H1 (cell line): ENCODE measurements at regions not wholly inside any gene's neighbourhood (a gene's known extent, or its start where the extent isn't known, plus 50 kb on each side); places are given as distances from the start of the nearest gene placed in this dataset.

Source experiments
- CEBPB ChIP-seq: IDR thresholded peaks from 2 replicates; pipeline ENCODE4 v1.6.1; 2012; ENCODE audit warnings: low read depth, low read length
- CHD1 ChIP-seq: IDR thresholded peaks from 2 replicates; pipeline ENCODE4 v1.6.1; 2012; ENCODE audit warnings: low read depth, low read length, improper control_type of control experiment
- EZH2 ChIP-seq: fragments of 200-600 bp; sonication (generic); IDR thresholded peaks from 2 replicates; pipeline ENCODE4 v1.7.1; 2012; ENCODE audit warnings: low read depth, mild to moderate bottlenecking, moderate library complexity, low read length, inconsistent platforms; ENCODE audit not compliant: severe bottlenecking
- POLR2AphosphoS5 ChIP-seq: IDR thresholded peaks from 2 replicates; pipeline ENCODE4 v1.6.1; 2011; ENCODE audit warnings: low read depth, low read length
- RAD21 ChIP-seq, 2 experiments: IDR thresholded peaks in 1 of 2; conservative IDR thresholded peaks in 1 of 2; 2 replicates each; pipeline ENCODE4 v1.6.1; 2011; ENCODE audit warnings: low read depth in 2 of 2, low read length in 2 of 2, improper control_type of control experiment in 1 of 2, inconsistent platforms in 1 of 2, mild to moderate bottlenecking in 1 of 2, moderate library complexity in 1 of 2
- RXRA ChIP-seq: IDR thresholded peaks from 2 replicates; pipeline ENCODE4 v1.6.1; 2011; ENCODE audit warnings: low read depth, mild to moderate bottlenecking, low read length, moderate library complexity; ENCODE audit not compliant: insufficient read depth
- SUZ12 ChIP-seq: fragments of 200-600 bp; sonication (generic); IDR thresholded peaks from 2 replicates; pipeline ENCODE4 v1.6.1; 2012; ENCODE audit warnings: mild to moderate bottlenecking, inconsistent platforms, low read length, moderate library complexity, mixed read lengths
- TBP ChIP-seq: IDR thresholded peaks from 2 replicates; pipeline ENCODE4 v1.6.1; 2011; ENCODE audit warnings: low read depth, low read length, improper control_type of control experiment
- YY1 ChIP-seq: IDR thresholded peaks from 2 replicates; pipeline ENCODE4 v1.6.1; 2011; ENCODE audit warnings: low read depth, mild to moderate bottlenecking, low read length
- TF ChIP-seq, protein P1 (sequence below), 3 experiments: IDR thresholded peaks; 1 replicate in 2 of 3; 2 replicates in 1 of 3; pipeline versions ENCODE4 v1.5.1 to v1.6.1; 2011; ENCODE audit warnings: low read length in 3 of 3, mild to moderate bottlenecking in 3 of 3, inconsistent platforms in 2 of 3, low read depth in 1 of 3, moderate library complexity in 1 of 3; ENCODE audit not compliant: insufficient read depth in 1 of 3; ENCODE audit errors: control extremely low read depth in 1 of 3
- TF ChIP-seq, protein P2 (sequence below): IDR thresholded peaks from 2 replicates; pipeline ENCODE4 v1.6.1; 2011; ENCODE audit warnings: low read length, improper control_type of control experiment
- TF ChIP-seq, protein P3 (sequence below): IDR thresholded peaks from 2 replicates; pipeline ENCODE4 v1.6.1; 2012; ENCODE audit warnings: inconsistent platforms
- TF ChIP-seq, protein P4 (sequence below): IDR thresholded peaks from 2 replicates; pipeline ENCODE4 v1.6.1; 2012; ENCODE audit warnings: inconsistent platforms

DNA sequence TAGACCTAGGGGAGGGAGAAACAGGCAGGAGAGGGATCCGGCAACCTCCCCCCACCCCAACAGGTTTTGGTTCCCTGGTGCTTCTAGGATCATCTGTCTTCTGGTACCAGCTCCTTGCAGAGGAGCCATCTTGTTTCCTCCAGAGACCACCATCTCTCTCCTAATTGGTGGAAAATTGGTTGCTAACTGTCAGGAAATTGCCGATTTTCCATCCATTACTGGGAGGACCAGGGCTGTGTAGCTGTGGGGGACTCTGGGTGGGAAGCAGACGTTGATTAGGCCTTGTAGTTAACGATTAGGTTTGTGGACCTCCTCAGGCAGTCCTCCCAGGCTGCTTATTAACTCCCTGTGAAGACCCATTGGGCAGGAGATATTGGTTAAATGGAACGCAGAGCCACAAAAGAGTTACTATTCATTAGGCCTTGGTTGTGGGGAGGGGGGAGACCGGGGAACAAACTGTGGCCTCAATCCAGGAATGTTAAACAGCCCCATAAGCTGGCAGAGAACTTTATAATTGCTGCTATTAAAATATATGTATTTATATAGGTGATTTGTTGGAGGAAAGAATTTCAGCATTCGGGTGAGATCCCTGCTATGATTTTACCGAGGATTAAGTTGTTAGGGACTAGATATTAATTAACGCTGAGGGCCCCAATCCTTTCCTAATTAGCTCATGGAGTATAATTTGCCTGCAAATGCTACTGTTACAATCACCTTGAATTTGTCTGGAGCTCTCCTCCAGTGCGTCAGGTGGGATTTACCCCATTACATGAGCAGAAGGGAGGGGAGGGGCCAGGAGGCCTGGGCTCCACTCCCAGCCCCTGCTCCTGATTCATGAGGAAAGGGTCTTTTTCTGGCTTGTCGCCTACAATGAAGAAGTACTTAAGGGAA, 61.2 kb upstream of the TRABD2B start:
- TF ChIP-seq, protein P1, sequence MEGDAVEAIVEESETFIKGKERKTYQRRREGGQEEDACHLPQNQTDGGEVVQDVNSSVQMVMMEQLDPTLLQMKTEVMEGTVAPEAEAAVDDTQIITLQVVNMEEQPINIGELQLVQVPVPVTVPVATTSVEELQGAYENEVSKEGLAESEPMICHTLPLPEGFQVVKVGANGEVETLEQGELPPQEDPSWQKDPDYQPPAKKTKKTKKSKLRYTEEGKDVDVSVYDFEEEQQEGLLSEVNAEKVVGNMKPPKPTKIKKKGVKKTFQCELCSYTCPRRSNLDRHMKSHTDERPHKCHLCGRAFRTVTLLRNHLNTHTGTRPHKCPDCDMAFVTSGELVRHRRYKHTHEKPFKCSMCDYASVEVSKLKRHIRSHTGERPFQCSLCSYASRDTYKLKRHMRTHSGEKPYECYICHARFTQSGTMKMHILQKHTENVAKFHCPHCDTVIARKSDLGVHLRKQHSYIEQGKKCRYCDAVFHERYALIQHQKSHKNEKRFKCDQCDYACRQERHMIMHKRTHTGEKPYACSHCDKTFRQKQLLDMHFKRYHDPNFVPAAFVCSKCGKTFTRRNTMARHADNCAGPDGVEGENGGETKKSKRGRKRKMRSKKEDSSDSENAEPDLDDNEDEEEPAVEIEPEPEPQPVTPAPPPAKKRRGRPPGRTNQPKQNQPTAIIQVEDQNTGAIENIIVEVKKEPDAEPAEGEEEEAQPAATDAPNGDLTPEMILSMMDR (IDR thresholded peaks at IDR 0.05; ENCODE audit: control extremely low read depth in 1 of 3, insufficient read depth in 1 of 3, low read depth in 1 of 3, low read length in 3 of 3), result no peak
- no peak for TF ChIP-seq RAD21 (IDR thresholded peaks at IDR 0.05 in 1 of 2, conservative IDR thresholded peaks at IDR 0.05 in 1 of 2; ENCODE audit: low read depth in 2 of 2, low read length in 2 of 2)
- TF ChIP-seq, protein P2, sequence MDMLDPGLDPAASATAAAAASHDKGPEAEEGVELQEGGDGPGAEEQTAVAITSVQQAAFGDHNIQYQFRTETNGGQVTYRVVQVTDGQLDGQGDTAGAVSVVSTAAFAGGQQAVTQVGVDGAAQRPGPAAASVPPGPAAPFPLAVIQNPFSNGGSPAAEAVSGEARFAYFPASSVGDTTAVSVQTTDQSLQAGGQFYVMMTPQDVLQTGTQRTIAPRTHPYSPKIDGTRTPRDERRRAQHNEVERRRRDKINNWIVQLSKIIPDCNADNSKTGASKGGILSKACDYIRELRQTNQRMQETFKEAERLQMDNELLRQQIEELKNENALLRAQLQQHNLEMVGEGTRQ, result no peak
- TF ChIP-seq RXRA, result no peak
- no peak for TF ChIP-seq CEBPB
- TF ChIP-seq EZH2, result no peak
- TF ChIP-seq, protein P3, sequence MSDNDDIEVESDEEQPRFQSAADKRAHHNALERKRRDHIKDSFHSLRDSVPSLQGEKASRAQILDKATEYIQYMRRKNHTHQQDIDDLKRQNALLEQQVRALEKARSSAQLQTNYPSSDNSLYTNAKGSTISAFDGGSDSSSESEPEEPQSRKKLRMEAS, result no peak
- TF ChIP-seq SUZ12, result no peak
- no peak for TF ChIP-seq POLR2AphosphoS5
- no peak for TF ChIP-seq TBP
- no peak for TF ChIP-seq CHD1
- TF ChIP-seq YY1, result no peak
- TF ChIP-seq, protein P4, sequence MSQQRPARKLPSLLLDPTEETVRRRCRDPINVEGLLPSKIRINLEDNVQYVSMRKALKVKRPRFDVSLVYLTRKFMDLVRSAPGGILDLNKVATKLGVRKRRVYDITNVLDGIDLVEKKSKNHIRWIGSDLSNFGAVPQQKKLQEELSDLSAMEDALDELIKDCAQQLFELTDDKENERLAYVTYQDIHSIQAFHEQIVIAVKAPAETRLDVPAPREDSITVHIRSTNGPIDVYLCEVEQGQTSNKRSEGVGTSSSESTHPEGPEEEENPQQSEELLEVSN, result no peak
